ENCODE measurements at regions not wholly inside any gene's neighbourhood (a gene's known extent, or its start where the extent isn't known, plus 50 kb on each side); places are given as distances from the start of the nearest gene placed in this dataset.
"Not testable (repeated sequence)": the region's sequence is repeated elsewhere in the genome, so short reads cannot be mapped to it uniquely, and the experiment has no call there.

- DNase-seq (ENCODE audit: low spot score) = no peak
Measured at GRCh38 chr5:168096525-168096924, 194.9 kb upstream of the WWC1 start.

- no peak for DNase-seq (ENCODE audit: low spot score)
Measured at GRCh38 chr5:168097876-168098653, 193.4 kb upstream of the WWC1 start.

GRCh38 chr5:168101352-168101751 lies 190.1 kb upstream of the WWC1 start:
- no peak for DNase-seq (ENCODE audit: low spot score)

- not testable (repeated sequence) for DNase-seq (ENCODE audit: low spot score)
Measured at GRCh38 chr5:168103018-168103417, 188.4 kb upstream of the WWC1 start.

- DNase-seq (ENCODE audit: low spot score) = no peak
Measured at GRCh38 chr5:168104350-168104749, 187.1 kb upstream of the WWC1 start.

- DNase-seq (ENCODE audit: low spot score) = no peak
Measured at GRCh38 chr5:168104811-168105481, 186.5 kb upstream of the WWC1 start.

- DNase-seq (ENCODE audit: low spot score) = no peak
Measured at GRCh38 chr5:168106008-168106761, 185.3 kb upstream of the WWC1 start.

GRCh38 chr5:168109441-168109840 lies 182.0 kb upstream of the WWC1 start:
- no peak for DNase-seq (ENCODE audit: low spot score)

- DNase-seq (ENCODE audit: low spot score) = no peak
Measured at GRCh38 chr5:168110384-168110783, 181.1 kb upstream of the WWC1 start.

- DNase-seq (ENCODE audit: low spot score) = no peak
Measured at GRCh38 chr5:168110870-168111832, 180.3 kb upstream of the WWC1 start.

- peak; percentile 7 for DNase-seq (ENCODE audit: low spot score)
Measured at GRCh38 chr5:168114444-168115017, 176.9 kb upstream of the WWC1 start.

GRCh38 chr5:168117469-168117868 lies 174.0 kb upstream of the WWC1 start:
- DNase-seq (ENCODE audit: low spot score) = no peak

- DNase-seq (ENCODE audit: low spot score) = no peak
Measured at GRCh38 chr5:168118042-168118668, 173.3 kb upstream of the WWC1 start.

- no peak for DNase-seq (ENCODE audit: low spot score)
Measured at GRCh38 chr5:168120401-168121137, 170.9 kb upstream of the WWC1 start.

- DNase-seq (ENCODE audit: low spot score) = no peak
Measured at GRCh38 chr5:168121138-168121494, 170.3 kb upstream of the WWC1 start.

- DNase-seq (ENCODE audit: low spot score) = no peak
Measured at GRCh38 chr5:168123631-168124528, 167.6 kb upstream of the WWC1 start.

- DNase-seq (ENCODE audit: low spot score) = no peak
Measured at GRCh38 chr5:168125445-168126199, 165.8 kb upstream of the WWC1 start.

- no peak for DNase-seq (ENCODE audit: low spot score)
Measured at GRCh38 chr5:168126606-168127005, 164.8 kb upstream of the WWC1 start.
